ENCODE measurements at regions not wholly inside any gene's neighbourhood (a gene's known extent, or its start where the extent isn't known, plus 50 kb on each side); places are given as distances from the start of the nearest gene placed in this dataset.

- TF ChIP-seq POLR2AphosphoS5 (IDR thresholded peaks at IDR 0.05; ENCODE audit: insufficient read depth, low read depth, low read length) = no peak
- TF ChIP-seq CTCF (IDR thresholded peaks at IDR 0.05; ENCODE audit: extremely low read depth in 1 of 2, insufficient read depth in 1 of 2, low read depth in 1 of 2, low read length in 2 of 2) = no peak
- no peak for TF ChIP-seq POLR2A (IDR thresholded peaks at IDR 0.05; ENCODE audit: low read depth, low read length)
- no peak for TF ChIP-seq FOS (IDR thresholded peaks at IDR 0.05; ENCODE audit: borderline replicate concordance, insufficient read depth, low read length)
- TF ChIP-seq JUN (IDR thresholded peaks at IDR 0.05; ENCODE audit: borderline replicate concordance, insufficient read depth, insufficient read length, low read depth) = no peak
- no peak for TF ChIP-seq MYC (IDR thresholded peaks at IDR 0.05; ENCODE audit: low read depth, low read length)
These were observed 324.9 kb upstream of the IRX4 start for GRCh38 chr5:2207416-2208238.

Data from endothelial cell of umbilical vein (primary cell).